Neutrophil (primary cell): ENCODE measurements at regions not wholly inside any gene's neighbourhood (a gene's known extent, or its start where the extent isn't known, plus 50 kb on each side); places are given as distances from the start of the nearest gene placed in this dataset.

Experiments used
- H3K27ac ChIP-seq: fragments of 200-600 bp; sonication (generic); 2 replicates; pipeline ENCODE4 v1.5.1; 2016; ENCODE audit warnings: mild to moderate bottlenecking, moderate library complexity
- H3K27me3 ChIP-seq: fragments of 200-600 bp; sonication (generic); 2 replicates; pipeline ENCODE4 v1.6.0; 2016; ENCODE audit warnings: mild to moderate bottlenecking
- H3K36me3 ChIP-seq: fragments of 200-600 bp; sonication (generic); 2 replicates; pipeline ENCODE4 v1.5.1; 2017
- H3K4me1 ChIP-seq, 2 experiments: fragments of 200-600 bp in 1 of 2; sonication (generic) in 1 of 2; 1 replicate in 1 of 2; 2 replicates in 1 of 2; pipeline versions ENCODE4 v1.5.1 to v1.6.1; 2013 to 2016; ENCODE audit warnings: low read depth in 1 of 2, low read length in 1 of 2, mild to moderate bottlenecking in 1 of 2, moderate library complexity in 1 of 2; ENCODE audit not compliant: control insufficient read depth in 1 of 2, insufficient read depth in 1 of 2
- H3K4me3 ChIP-seq, 2 experiments: fragments of 200-600 bp in 1 of 2; sonication (generic) in 1 of 2; 1 replicate in 1 of 2; 2 replicates in 1 of 2; pipeline ENCODE4 v1.5.1; 2013 to 2016; ENCODE audit warnings: low read depth in 1 of 2, low read length in 1 of 2, mild to moderate bottlenecking in 1 of 2, moderate library complexity in 1 of 2
- H3K9me3 ChIP-seq: fragments of 200-600 bp; sonication (generic); 2 replicates; pipeline ENCODE4 v1.5.1; 2016
- TF ChIP-seq, protein P1 (sequence below): fragments of 200-600 bp; sonication (generic); IDR thresholded peaks from 2 replicates; pipeline ENCODE4 v1.5.1; 2016; ENCODE audit warnings: antibody characterized with exemption

DNA sequence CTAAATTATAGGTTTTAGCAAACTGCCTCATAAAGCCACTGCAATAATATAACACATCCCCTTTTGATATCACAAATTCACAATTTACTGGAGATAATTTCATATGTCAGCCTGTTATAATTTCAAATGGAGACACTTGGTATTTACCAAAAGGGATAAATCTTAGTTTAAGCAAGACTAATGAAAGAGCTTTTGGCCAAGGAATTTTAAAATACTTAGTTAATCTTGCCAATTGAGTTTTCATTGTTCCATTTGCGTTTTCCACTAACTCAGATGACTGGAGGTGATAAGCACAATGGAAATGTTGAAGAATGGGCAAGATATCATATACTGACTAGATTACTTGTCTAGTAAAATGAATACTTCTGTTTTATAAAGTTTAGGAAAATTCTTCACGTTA is 379.3 kb upstream of the SYT4 start:
- Histone ChIP-seq H3K4me1 (no peaks in the 10 kb centered on the region), H3K27me3 (no peaks in the 10 kb centered on the region), H3K36me3 (no peaks in the 10 kb centered on the region), H3K27ac (no peak overlapping the region), H3K9me3 (no peaks in the 10 kb centered on the region), H3K4me3 (no peak overlapping the region)
- TF ChIP-seq, protein P1, sequence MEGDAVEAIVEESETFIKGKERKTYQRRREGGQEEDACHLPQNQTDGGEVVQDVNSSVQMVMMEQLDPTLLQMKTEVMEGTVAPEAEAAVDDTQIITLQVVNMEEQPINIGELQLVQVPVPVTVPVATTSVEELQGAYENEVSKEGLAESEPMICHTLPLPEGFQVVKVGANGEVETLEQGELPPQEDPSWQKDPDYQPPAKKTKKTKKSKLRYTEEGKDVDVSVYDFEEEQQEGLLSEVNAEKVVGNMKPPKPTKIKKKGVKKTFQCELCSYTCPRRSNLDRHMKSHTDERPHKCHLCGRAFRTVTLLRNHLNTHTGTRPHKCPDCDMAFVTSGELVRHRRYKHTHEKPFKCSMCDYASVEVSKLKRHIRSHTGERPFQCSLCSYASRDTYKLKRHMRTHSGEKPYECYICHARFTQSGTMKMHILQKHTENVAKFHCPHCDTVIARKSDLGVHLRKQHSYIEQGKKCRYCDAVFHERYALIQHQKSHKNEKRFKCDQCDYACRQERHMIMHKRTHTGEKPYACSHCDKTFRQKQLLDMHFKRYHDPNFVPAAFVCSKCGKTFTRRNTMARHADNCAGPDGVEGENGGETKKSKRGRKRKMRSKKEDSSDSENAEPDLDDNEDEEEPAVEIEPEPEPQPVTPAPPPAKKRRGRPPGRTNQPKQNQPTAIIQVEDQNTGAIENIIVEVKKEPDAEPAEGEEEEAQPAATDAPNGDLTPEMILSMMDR: no peak

DNA sequence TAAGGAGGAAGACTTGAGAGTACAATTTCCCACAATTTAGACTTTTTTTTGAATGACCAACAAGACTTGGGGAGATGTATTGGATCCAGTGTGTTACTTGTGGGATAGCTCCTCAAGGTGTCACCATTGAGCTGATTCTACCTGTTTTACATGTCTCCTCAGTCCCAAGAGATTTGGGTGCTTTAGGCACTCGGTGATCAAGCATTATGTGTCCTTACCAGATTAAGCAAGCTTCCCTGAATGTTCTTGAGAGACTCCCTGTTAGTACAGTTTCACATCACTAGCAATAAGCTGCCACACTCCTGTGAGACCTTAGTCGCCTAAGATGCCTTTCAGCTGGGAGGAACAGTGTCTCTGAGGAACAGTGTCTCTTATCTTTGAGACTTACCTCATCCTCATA is 384.3 kb upstream of the SYT4 start:
- TF ChIP-seq, protein P1: no peak
- Histone ChIP-seq H3K4me3 (no peak overlapping the region), H3K4me1 (no peaks in the 10 kb centered on the region), H3K36me3 (no peaks in the 10 kb centered on the region), H3K27me3 (no peaks in the 10 kb centered on the region), H3K27ac (no peak overlapping the region), H3K9me3 (no peaks in the 10 kb centered on the region)

GRCh38 chr18:43662657-43663056 is 385.4 kb upstream of the SYT4 start:
- TF ChIP-seq, protein P1: no peak
- H3K27me3 ChIP-seq: no peaks in the 10 kb centered on the region
- H3K27ac ChIP-seq: no peak overlapping the region
- no peaks in the 10 kb centered on the region for H3K4me1 ChIP-seq
- no peak overlapping the region for H3K4me3 ChIP-seq
- H3K36me3 ChIP-seq: no peaks in the 10 kb centered on the region
- no peaks in the 10 kb centered on the region for H3K9me3 ChIP-seq

- no peaks in the 10 kb centered on the region for H3K27me3 ChIP-seq
- H3K36me3 ChIP-seq: no peaks in the 10 kb centered on the region
- no peaks in the 10 kb centered on the region for H3K4me1 ChIP-seq
- H3K9me3 ChIP-seq: no peaks in the 10 kb centered on the region
- no peak overlapping the region for H3K4me3 ChIP-seq
- no peak overlapping the region for H3K27ac ChIP-seq
- TF ChIP-seq, protein P1: no peak
Measured at GRCh38 chr18:43663159-43663558, 385.9 kb upstream of the SYT4 start.

GRCh38 chr18:43664487-43665008 is 387.3 kb upstream of the SYT4 start:
- H3K27me3 ChIP-seq: no peaks in the 10 kb centered on the region
- H3K4me1 ChIP-seq: no peaks in the 10 kb centered on the region
- H3K9me3 ChIP-seq: no peaks in the 10 kb centered on the region
- no peaks in the 10 kb centered on the region for H3K36me3 ChIP-seq
- TF ChIP-seq, protein P1: no peak
- H3K4me3 ChIP-seq: no peak overlapping the region
- no peak overlapping the region for H3K27ac ChIP-seq
